ENCODE measurements at regions not wholly inside any gene's neighbourhood (a gene's known extent, or its start where the extent isn't known, plus 50 kb on each side); places are given as distances from the start of the nearest gene placed in this dataset.
A peak's percentile ranks its signal among the peaks of the same experiment; 100 is the strongest.

- DNase-seq, result peak in 1 of 3 donors; percentile 21
These were observed 83.5 kb downstream of the FAS start for GRCh38 chr10:89074120-89074519.

GRCh38 chr10:89073719-89074118 lies 83.1 kb downstream of the FAS start:
- ATAC-seq, result no peak

More at GRCh38 chr10:89074120-89074519, 83.5 kb downstream of the FAS start:
- Histone ChIP-seq H3K27ac (no peak overlapping the region), H3K4me1 (no peaks in the 10 kb centered on the region), H3K27me3 (no peaks in the 10 kb centered on the region), H3K36me3 (no peaks in the 10 kb centered on the region), H3K9me3 (no peaks in the 10 kb centered on the region), H3K4me3 (no peak overlapping the region)
- WGBS (ENCODE audit: insufficient coverage, low coverage, low lambda C conversion rate, missing lambda C conversion rate), result 27% methylated on average over 3 of the region's 3 CpGs
- TF ChIP-seq CTCF (IDR thresholded peaks at IDR 0.05) (no peak), POLR2A (IDR thresholded peaks at IDR 0.05) (no peak)
- intact Hi-C loops (cut with DNase I), result no loop called here
- ATAC-seq, result peak in 1 of 4 donors; percentile 74

GRCh38 chr10:89069589-89069988 lies 79.0 kb downstream of the FAS start:
- intact Hi-C loops (cut with DNase I), result no loop called here
- Histone ChIP-seq H3K4me1 (no peaks in the 10 kb centered on the region), H3K36me3 (no peaks in the 10 kb centered on the region), H3K9me3 (no peaks in the 10 kb centered on the region), H3K27me3 (no peaks in the 10 kb centered on the region), H3K27ac (no peak overlapping the region), H3K4me3 (no peak overlapping the region)
- DNase-seq (no peak), ATAC-seq (no peak)
- 75% methylated on average over 4 of the region's 4 CpGs for WGBS (ENCODE audit: insufficient coverage, low coverage, low lambda C conversion rate, missing lambda C conversion rate)
- TF ChIP-seq CTCF (IDR thresholded peaks at IDR 0.05), result no peak
- no peak for TF ChIP-seq POLR2A (IDR thresholded peaks at IDR 0.05)

More at GRCh38 chr10:89073719-89074118, 83.1 kb downstream of the FAS start:
- intact Hi-C loops (cut with DNase I), result no loop called here
- Histone ChIP-seq H3K4me3 (no peak overlapping the region), H3K27me3 (no peaks in the 10 kb centered on the region), H3K9me3 (no peaks in the 10 kb centered on the region), H3K4me1 (no peaks in the 10 kb centered on the region), H3K27ac (no peak overlapping the region), H3K36me3 (no peaks in the 10 kb centered on the region)
- no peak for DNase-seq
- WGBS (ENCODE audit: insufficient coverage, low coverage, low lambda C conversion rate, missing lambda C conversion rate), result 63% methylated on average over 2 of the region's 2 CpGs
- TF ChIP-seq CTCF (IDR thresholded peaks at IDR 0.05), result no peak
- no peak for TF ChIP-seq POLR2A (IDR thresholded peaks at IDR 0.05)
